Activated naive CD8-positive, alpha-beta T cell treated with anti-CD3 and anti-CD28 coated beads, Interleukin-2, amount 50 U/mL, for 16 hours (primary cell): ENCODE measurements at regions not wholly inside any gene's neighbourhood (a gene's known extent, or its start where the extent isn't known, plus 50 kb on each side); places are given as distances from the start of the nearest gene placed in this dataset.

Experiments
- DNase-seq: peaks from one replicate; pipeline ENCODE4 v3.0.0-alpha.2; 2020; ENCODE audit warnings: low read depth, low spot score

DNA sequence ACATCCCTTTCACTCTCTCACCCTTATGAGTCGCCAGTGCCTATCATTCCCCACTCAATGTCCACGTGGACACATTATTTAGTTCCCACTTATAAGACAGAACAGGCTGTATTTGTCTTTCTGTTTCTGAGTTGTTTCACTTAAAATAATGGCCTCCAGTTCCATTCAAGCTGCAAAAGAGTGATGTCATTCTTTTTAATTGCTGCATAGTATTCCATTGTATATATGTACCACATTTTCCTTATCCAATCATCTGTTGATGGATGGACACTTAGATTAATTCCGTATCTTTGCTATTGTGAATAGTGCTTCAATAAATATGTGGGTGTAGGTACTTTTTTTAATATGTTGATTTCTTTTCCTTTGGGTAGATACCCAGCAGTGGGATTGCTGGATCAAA is 79.1 kb downstream of the ZNF365 start:
- no peak for DNase-seq

DNA sequence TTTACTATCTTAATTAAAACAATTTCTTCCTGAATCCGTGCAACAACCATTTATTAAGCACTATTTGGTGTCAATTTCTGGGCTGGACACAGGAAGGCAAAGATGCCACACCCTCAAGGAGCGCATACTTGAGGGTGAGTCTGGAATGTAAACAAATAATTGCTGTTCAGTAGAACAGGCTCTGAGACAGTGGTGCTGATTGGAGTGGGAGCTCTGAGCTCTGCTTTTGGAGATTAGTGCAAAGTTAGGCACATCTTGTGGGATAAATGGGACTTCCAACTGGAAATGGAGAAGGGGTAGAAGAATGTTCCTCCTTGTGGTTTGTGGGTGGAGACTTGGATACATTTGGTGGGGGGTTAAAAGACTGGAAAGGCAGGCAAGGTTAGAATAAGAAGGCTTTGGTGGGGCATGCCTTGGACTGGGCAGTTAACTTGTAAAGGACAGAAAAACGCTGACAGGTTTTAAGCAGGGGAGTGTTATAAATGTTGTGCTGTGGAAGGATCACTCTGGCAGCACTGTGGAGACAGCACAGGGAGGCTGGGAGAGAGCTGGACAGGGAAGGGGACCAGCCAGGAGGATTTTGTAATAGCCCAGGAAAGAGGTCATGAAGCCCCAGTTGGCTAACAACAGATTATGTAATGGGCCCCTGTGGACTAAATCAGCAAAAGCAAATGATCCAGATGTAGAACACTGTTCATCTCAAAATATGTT is 80.7 kb downstream of the ZNF365 start:
- DNase-seq = no peak

DNA sequence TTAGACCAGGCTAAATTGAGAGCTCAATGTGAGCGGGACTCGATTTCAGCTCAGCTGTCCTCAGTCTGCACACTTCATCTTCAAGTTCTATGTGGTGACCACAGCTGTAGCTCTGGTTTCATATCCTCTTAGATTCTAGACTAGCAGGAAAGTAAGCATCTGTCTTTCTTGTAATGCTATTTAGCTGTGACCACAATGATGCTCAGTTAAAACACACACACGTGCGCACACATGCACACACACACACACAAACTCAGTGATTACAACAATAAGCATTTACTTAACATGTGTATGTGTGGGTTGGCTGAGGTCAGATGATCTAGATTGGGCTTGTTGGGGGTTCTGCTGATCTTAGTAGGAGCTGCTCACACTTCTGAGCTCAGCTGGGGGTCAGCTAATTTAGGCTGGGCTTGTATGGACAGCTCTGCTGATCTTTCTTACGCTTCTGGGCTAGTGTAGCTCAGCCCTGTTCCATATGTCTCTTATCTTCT is 82.5 kb downstream of the ZNF365 start:
- no peak for DNase-seq

DNA sequence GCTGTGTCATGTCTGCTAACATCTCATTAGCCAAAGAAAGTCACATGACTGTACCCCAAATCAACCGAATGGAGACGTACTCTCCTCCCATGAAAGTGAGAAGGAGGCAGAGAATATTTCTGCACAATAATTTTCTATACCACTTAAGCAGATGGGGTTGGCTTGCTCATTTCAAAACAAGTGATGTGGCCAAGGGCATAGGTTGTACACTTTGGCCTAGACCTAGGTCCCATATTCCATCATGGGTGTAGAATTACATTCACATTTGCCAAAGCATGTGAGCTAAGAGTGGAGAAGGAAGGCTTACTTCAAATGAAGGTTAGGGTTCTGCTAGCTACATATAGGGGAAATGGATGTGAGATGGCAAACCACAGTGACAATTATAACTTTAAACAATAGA is 83.0 kb downstream of the ZNF365 start:
- no peak for DNase-seq

DNA sequence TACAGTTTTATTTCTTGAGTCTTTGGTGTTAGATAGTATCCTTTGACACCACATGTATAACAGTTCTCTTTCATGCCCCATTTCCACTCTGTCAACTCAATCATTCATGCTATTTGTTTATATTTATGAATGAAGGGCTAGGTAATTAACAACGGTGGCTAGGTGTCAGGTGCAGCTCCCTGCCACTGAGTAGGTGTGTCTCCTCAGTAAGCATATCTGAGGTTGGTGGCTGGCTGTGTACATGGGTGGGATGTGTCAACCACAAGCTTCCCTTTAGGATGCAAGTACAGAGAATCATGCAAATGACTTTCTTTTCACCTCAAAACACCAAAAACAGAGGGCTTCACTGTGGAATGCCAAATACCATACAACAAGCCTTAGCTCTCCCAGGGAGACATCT is 83.4 kb downstream of the ZNF365 start:
- no peak for DNase-seq

DNA sequence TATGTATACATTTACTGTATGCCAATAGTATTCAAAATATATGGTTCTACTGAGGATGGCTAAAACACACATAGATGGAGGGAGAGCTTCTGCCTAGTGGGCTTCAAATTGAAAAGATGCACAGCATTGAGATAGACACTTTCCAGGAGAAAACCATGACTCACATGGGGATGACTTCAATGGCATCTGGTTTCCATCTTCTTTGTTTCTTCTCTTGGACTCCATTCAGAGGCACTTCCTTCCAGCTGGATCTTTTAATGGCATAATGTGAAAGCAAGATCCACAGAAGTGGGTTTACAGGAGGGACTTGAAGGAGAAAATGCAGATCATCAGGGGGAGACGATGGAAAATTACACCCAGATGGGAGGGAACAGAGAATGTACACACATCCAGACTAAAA is 84.9 kb downstream of the ZNF365 start:
- DNase-seq = no peak

DNA sequence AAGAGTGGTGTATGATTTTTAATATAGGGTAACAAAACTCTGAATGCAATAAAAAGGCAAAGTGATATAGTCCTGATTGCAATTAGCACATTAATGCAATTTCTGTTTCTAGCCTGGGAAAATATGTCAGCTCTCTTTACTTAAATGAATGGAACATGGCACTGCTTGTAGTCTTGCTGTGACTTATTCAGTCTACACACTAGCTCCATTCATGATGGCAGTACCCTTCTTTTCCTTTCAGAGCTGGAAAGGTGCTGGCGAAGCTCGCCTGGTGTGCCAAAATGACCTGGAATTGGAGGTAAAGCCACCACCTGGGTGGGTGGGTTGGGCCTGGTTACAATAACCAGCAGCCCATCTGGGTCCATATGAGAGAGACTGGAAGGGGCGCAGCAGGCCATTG is 85.3 kb downstream of the ZNF365 start:
- DNase-seq = no peak

DNA sequence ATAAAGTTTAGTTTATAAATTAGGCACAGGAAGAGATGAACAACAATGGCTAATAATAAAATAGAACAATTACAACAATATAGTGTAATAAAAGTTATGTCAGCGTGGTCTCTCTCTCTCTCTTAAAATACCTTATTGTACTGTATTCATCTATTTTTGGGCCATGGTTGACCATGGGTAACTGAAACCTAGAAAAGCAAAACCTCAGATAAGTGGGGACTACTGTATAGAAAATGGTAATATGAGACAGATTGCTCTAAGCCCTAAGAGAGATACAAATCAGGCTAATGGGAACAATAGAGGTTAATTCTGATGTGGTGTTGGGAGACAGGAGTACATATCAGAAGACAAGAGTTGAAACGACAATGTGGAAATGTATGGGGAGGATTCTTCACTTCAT is 86.2 kb downstream of the ZNF365 start:
- no peak for DNase-seq

DNA sequence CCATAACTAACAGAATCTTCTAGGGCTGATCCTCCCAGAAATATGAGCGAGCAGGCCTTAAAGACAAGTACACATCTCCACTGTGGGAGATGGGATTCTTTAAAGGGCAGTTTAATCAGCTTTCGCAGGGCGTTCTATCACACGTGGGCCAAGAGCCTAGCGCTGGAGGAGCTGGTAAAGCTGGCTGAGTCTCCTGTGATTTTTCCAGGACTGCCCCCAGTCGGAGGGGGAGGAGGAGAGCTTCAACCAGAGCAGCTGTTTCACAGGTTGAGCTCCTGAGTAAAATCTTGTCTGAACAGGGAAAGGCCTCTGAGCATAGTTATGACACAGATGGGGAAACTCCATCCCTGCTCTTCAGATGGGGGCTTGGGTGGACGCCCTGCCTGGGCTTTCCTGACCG is 87.0 kb downstream of the ZNF365 start:
- no peak for DNase-seq

DNA sequence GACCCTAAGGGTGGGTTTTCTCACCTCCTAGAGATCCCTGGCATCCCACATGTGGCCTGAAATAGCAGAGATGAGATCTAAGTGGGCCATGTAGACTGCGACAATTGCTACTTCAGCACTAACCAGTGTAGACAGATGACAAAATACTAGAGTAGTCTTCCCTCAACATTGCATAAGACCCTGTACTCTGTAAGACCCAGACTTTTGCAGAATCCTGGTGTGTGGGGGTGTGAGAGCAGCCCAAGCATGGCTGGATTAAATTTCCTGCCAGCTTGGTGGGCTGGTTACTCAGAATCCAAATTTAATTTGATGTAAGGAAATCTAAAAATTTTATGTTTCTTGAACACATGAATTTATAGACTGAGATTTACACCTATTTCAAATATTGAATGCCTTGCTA is 88.3 kb downstream of the ZNF365 start:
- no peak for DNase-seq

DNA sequence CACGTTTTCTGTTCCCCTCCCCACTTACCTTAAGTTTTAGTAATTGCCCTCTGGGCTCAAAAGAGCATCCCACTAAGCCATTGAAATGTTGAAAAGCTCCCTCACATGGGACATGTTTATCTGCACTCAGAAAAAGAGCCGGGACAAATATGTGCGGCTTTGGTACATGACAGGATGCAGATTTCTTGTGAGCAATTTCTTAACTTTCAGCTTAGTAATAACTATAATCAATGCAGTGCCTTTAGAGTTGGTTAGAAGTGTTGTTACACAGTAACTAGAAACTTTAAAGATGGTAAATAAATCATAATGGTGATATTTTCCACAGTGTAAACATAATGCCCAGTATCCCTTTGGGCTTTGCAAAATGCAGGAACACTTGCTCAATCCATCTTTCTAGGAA is 89.2 kb downstream of the ZNF365 start:
- DNase-seq = no peak

DNA sequence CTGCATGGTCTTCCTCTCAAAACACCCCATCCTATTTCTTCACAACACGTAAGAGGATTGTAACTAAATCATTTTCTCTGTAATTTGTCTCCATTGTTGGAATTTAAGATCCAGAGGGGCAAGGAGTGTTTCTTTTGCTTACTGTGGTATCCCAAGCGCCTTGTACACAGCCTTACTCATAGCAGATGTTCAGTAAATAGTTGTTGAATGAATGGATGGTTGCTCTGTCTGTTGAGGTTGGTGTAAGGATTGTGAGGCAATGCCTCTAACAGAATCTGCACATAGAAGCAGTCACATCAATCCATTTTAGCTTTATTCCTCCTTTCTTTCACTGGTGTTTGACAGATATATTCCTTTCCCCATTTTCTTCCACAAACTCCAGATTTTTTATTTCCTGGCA is 90.1 kb downstream of the ZNF365 start:
- no peak for DNase-seq

DNA sequence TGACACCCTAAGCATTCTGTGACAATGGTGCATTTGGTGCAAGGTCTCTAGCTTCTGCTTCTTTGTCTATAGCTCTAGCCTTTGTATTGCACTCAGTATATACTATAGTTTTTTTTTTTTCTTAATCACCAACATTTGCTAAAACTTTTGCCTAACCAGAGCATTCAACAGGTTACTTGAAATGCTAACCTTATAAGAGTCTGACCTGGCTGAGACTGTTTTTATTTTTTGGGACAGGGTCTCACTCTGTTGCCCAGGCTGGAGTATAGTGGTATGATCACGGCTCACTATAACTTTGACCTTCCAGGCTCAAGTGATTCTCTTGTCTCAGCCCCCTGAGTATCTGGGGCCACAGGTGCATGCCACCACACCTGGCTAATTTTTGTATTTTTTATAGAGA is 92.4 kb downstream of the ZNF365 start:
- no peak for DNase-seq

DNA sequence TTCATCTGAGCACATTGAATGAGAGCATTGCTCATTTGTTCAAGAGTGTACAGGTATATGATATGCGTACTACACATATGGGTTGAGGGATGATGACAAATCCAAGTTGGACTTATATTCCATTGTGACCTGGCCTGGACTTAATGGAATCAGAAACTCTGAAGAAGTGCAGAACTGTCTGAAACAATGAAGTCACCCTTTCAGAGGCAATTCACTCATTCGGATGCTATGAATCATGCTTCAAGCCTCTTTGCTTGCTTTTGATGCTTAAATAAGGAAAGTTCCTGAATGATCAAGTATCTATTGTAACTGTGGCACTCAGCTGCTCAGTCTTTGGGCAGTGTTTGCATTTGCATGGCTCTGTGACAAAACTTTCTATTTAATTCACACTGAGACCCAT is 93.4 kb downstream of the ZNF365 start:
- DNase-seq = no peak

DNA sequence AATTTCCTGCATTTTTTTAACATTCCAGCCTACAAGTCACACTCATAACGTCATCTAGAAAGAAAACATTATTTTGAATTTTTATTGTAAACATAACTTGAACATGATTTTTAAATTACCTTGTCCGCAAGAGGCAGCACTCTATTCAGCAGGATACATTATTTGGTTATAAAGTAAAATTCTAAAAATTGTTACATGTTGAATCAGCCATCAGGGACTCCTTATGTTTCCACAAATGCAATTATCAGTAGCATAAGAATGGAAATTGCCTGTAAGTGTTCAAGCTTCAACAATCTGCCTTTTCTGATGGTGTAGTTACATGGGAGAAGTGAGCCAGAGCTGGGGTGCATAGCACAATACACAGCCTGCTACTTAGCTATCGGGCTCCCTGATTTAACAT is 97.5 kb downstream of the ZNF365 start:
- DNase-seq = no peak

DNA sequence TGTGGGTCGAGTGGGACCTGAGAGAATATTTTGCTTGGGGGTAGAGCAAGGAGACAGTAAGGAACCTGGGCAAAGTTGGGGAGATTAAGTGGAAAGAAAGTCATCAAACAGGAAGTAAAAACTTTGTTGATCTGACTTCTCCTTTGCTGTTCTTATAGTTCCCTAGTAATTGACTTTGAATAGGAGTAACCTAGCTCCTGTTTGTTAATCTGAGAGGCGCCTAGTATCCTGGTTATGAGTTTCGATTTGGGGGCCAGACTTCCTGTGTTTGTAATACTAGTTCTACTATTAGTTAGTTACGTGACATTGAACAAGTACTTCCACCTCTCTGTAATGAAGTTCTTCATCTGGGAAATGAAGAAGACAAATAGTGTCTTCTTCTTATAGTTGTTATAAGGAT is 99.1 kb downstream of the ZNF365 start:
- DNase-seq = no peak

DNA sequence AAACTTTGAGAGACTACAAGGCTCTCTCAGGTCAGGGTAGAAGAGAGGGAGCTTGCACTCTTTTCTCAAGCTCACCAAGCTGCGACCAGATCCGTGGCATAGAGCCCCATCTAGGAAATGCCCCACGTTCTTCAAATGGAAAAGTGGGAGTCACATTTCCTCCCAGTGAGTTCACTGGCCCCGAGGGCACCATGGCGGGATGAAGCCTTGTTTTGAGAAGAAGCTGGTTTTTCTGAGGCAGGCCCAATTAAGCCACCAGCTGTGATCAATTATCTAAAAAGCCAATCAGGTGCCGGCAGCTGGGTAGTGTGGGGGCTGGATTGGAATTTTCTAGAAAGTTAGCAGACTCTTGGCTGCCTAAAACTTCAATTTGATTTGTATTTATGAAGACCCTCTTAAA is 101.4 kb downstream of the ZNF365 start:
- DNase-seq = no peak

DNA sequence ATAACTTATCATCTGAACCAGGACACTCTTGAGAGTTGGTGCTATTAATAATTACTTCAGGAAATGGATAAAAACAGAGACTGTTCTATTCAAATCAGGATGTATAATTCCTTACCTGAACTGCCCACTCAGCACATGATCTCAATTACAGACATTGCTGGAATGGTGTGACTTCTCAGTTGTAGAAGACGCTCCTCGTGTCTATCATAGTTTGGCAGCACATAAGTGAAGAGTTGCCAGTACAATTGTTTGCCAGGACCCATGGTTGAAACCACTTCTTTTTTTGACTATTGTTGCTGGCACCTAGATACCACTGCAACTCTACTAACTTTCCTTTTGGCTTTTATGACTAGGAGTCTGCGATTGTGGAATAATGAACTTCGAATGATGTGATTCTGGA is 105.4 kb downstream of the ZNF365 start:
- no peak for DNase-seq

DNA sequence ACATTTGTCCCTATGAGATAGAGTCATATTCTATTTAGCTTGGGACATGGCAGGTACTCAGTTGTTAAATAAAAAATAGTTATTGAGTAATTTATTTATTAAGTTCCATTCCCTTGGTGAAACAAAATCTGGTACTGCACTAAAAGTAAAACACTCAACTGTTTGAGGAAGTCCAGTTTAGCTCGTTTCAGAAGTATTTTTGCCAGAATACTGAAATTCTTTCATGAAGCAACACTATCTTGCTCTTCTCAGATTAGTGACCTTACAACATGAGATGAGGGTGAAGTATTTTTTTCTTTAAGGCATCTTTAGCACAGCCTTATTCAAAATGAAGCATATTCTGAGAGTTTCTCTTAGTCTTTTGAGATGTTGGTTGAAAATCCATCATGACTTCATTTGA is 106.0 kb downstream of the ZNF365 start:
- DNase-seq = no peak

DNA sequence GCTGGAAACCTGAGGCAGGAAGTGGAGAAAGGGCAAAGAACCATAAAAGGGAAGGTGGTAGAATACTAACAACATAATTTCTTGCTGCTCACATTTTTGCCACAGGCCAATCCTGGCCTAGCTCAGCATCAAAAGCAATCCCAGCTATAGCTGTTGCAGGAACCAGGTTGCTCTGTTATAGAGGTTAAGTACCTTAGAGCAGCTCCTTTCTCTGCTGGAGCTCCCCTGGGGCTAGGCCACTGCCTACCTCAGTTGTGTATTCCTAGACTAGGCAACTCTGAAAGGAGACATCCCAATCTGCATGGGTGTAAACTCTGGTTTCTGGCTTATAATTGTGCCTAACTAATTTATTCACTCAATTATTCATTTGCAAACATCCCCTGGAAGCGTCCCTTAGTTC is 108.4 kb downstream of the ZNF365 start:
- DNase-seq = no peak

DNA sequence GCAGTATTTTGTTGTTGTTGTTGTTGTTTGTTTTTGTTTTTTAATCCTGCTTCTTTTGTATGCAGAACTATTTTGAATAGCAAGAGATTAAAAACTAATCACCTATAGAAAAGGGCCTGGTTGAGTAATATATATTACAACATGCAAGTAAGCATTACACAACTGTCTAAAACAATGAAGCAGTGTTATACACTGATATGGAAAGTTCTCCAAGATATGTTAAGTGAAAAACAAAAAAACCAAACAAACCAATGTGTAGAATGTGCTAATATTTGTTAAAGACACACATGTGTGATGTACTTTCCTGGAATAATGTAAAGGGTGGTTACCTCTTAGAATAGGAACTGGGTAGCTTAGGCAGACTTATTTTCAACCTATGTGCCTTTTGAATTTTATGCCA is 117.4 kb downstream of the ZNF365 start:
- no peak for DNase-seq

DNA sequence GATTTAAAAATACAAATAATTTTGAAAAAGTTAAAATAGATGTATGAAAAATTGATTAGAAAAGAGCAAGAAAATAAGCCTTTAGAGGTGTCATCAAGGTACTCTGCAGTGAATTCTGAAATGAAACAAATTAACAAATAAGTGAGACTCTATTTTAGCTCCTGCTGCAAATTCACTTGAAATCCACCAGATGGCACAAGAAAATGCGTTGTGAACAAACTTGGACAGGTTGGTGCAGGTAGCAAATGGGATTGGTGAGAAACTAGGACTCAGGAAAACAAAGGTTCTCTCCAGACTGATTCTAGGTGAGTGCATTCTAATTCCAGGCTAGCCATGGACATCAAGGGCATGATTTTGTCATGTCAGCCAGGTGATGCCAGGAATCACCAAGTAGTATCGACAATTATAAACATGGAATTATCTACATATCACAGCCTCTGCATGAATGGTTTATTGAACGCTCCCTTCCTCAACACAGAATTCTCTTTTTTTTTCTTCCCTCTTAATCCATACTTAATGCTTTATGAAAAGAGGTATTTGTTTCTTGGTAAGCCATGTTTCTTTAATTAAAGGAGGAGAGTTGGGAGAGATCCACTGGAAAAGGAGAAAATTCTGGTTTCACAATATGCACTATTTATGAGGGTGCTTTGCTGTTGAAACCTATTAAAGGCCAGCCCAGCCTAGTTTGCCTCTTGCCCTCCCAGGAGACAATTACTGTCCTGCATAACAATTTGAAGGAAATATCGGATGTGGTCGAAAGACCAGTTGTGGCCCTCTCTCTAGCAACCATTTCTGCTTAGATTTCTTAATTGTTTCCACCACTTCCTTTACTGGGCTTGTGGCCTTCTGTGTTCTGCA is 118.1 kb downstream of the ZNF365 start:
- no peak for DNase-seq

DNA sequence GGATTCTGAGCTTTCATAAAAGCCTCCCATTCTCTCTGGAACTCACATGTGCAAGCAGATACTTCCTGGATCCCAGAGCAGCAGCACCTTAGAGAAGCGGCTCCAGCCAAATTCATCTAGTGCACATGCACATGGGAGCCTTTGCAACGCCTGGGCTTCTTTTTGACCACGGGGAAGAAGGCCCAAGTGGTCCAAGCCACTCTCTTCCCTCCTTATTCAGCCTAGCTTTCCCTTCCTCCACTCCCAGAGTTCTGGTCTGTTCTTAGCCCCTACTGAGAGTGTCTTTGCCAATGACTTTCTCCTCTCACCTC is 118.7 kb downstream of the ZNF365 start:
- DNase-seq = no peak
